NCI-H1048 (cell line): ENCODE measurements at regions not wholly inside any gene's neighbourhood (a gene's known extent, or its start where the extent isn't known, plus 50 kb on each side); places are given as distances from the start of the nearest gene placed in this dataset.

Source experiments
- DNase-seq: peaks from one replicate; lab custom pipeline; 2025; lab: John Stamatoyannopoulos, UW

GRCh38 chr13:22655106-22655852 lies 525.5 kb upstream of the SGCG start:
- DNase-seq: no peak

GRCh38 chr13:22662771-22663170 lies 518.0 kb upstream of the SGCG start:
- no peak for DNase-seq

DNA sequence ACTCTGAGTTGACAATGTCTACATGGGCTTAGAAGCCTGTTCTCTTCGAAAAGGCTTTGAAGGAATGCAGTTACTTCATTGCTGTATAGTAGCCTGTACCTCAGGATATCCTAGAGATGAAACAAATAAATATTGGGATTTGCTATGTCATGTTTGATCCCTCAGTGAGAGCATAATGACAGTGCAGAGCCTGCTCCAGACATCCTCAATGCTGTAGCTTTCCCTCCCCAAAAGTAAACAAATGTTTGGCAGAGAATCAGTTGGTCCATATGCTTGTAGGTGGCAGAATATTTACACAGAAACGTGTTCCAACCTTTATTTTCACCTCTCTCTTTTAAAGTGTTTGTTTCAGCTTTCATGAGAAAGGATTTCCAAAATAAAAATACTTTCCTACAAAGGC lies 515.3 kb upstream of the SGCG start:
- DNase-seq: no peak

GRCh38 chr13:22690756-22691155 lies 490.0 kb upstream of the SGCG start:
- DNase-seq: no peak

- no peak for DNase-seq
Observed at GRCh38 chr13:22693691-22694090, 487.1 kb upstream of the SGCG start.

- DNase-seq: no peak
Observed at GRCh38 chr13:22696433-22696832, 484.3 kb upstream of the SGCG start.

- no peak for DNase-seq
Observed at GRCh38 chr13:22698467-22698866, 482.3 kb upstream of the SGCG start.

- no peak for DNase-seq
Observed at GRCh38 chr13:22700246-22700887, 480.4 kb upstream of the SGCG start.

GRCh38 chr13:22703601-22704209 lies 477.1 kb upstream of the SGCG start:
- DNase-seq: peak; percentile 34

DNA sequence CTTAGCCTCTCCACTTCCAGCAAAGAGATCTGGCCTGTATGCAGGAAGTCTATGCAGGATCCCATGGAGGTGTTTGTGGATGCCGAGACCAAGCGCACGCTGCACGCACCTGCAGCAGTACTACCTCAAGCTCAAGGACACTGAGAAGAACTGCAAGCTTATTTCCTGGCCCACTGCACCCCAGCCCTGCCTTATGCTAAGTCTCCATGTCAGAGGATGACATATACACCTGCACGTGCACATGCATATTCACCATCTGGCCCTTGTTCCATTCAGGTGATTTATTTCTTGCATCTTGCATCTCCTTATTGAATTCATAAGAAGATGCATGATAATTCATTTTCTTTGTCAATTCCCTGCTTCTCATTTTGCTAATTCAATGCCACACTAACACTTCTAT lies 472.8 kb upstream of the SGCG start:
- DNase-seq: no peak

DNA sequence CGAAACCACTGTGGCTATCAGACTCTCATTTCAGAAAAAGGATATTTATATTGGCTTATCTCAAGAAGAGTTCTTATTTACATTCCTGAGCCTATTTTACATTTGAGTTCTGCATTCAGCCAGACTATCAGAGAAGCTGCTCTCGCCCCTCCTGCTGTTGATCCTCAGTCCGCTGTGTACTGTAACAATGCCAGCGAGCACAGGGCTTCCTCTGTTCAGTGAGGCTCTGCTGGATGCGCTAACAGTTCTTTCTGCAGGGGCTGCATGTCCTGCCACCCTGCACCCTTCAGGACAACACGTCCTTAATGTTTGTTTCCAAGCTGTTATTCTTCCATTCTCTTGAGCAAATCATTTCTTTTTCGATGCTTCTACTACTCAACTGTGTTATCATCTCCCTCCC lies 463.7 kb upstream of the SGCG start:
- no peak for DNase-seq

- DNase-seq: no peak
Observed at GRCh38 chr13:22726726-22727125, 454.1 kb upstream of the SGCG start.

- DNase-seq: no peak
Observed at GRCh38 chr13:22735011-22735995, 445.5 kb upstream of the SGCG start.

GRCh38 chr13:22736084-22736767 lies 444.6 kb upstream of the SGCG start:
- DNase-seq: no peak

- no peak for DNase-seq
Observed at GRCh38 chr13:22736768-22737092, 444.0 kb upstream of the SGCG start.

GRCh38 chr13:22738357-22738756 lies 442.4 kb upstream of the SGCG start:
- DNase-seq: no peak

DNA sequence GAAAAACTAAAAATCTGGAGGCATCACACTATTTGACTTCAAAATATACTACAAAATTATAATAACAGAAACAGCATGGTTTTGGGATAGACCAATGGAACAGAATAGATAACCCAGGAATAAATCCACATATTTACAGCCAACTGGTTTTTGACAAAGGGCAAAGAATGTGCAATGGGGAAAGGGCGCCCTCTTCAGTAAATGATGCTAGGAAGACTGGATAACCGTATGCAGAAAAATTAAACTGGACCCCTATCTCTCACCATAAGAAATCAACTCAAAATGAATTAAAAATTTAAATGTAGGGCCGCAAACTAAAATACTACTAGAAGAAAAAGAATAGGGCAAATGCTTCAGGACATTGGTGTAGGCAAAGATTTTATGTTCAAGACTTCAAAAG lies 440.5 kb upstream of the SGCG start:
- DNase-seq: peak; percentile 0

DNA sequence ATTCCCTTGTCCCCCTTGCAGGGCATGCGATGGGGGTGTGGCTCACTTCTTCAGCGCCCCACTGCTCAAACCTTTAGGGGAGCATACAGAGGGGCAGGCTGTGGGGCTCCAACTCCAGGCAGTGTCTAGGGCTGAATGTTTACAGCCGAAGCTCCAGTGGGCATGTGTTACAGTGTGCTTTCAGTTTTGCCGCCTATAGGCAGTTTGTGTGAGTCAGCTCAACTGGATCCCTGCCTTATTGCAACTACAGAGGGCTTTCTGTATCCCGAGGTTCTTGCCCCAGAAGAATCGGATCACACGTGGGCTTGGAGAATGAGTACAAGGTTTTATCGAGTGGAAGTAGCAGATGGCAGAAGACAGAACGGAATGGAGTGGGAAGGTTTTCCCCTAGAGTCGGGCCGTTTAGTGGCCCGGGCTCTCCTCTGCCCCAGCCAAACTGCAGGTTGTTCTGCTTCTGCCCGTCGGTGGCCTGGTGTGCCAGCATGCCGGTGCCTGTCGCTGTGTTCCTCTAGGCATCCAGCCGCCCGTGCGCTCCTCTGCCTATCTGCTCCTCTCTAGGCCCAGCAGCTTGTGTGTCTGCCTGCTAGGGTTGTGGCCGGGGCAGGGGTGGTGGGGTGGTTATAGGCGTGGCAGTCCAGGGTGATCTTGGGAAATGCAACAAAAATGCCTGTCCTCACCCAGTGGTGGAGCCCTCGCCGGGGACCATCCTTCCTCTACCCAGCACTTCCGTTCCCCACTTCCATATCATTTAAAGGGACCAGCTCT lies 435.9 kb upstream of the SGCG start:
- DNase-seq: no peak

DNA sequence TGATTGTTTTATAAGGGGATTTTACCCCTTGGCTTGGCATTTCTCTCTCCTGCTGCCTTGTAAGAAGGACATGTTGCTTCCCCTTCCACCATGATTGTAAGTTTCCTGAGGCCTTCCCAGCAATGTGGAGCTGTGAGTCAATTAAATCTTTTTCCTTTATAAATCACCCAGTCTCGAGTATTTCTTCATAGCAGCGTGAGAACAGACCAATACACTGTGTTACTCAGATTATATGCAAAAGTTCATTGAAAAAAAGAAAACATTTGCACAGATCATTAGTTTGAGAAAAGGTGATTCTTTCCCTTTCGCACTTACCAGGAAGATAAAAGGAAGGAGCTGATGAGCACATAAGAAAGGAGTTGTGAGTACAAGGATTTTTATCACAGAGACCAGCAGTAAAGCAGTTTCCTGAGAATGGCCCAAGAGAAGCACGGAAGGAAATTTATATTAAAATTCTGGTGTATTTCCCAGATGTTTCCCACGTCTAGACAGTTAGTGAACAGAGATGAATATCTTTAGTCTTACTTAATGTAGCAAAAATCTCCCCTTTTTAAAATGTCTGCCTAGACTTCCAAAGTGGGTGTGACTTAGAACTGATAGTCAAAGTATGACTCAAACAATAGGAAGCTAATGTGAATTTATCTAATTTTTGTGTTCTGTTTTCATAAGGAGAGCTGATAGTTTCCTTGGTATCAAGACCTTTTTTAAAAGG lies 431.8 kb upstream of the SGCG start:
- DNase-seq: no peak

- no peak for DNase-seq
Observed at GRCh38 chr13:22749626-22750025, 431.2 kb upstream of the SGCG start.
